H1 (cell line): ENCODE measurements at regions not wholly inside any gene's neighbourhood (a gene's known extent, or its start where the extent isn't known, plus 50 kb on each side); places are given as distances from the start of the nearest gene placed in this dataset.

Experiments
- CTCF ChIA-PET: fragments of 300-600 bp; sonication (Branson Sonifier 250); formaldehyde crosslinking; loops from one replicate; lab custom pipeline; 2021; ENCODE audit not compliant: partially characterized antibody; lab: Charles Lee
- POLR2A ChIA-PET: fragments of 300-600 bp; sonication (Branson Sonifier 250); formaldehyde crosslinking; loops from one replicate; lab custom pipeline; 2021; ENCODE audit warnings: inconsistent platforms; ENCODE audit not compliant: partially characterized antibody; lab: Charles Lee
- DNase-seq, 2 experiments: peaks; one replicate each; pipeline versions ENCODE4 v3.0.0 to v3.0.0-alpha.2; 2010 to 2022; ENCODE audit warnings: low spot score in 2 of 2, low read depth in 1 of 2, mixed read lengths in 1 of 2
- FAIRE-seq: peaks from 2 replicates; lab custom pipeline; 2011; peaks lifted over from hg19 to GRCh38; lab: Jason Lieb, UNC
- H2AFZ ChIP-seq: 2 replicates; pipeline ENCODE4 v1.8.1; 2012; ENCODE audit warnings: low read length, inconsistent platforms
- H2AK5ac ChIP-seq: 2 replicates; pipeline ENCODE4 v1.6.1; 2013; ENCODE audit warnings: low read depth, low read length
- H2BK120ac ChIP-seq: replicated peaks from 2 replicates; pipeline ENCODE3; 2013; ENCODE audit warnings: low read depth, low read length, inconsistent platforms
- H2BK12ac ChIP-seq: 2 replicates; pipeline ENCODE4 v1.6.1; 2013; ENCODE audit warnings: low read depth, low read length
- H2BK15ac ChIP-seq: 2 replicates; pipeline ENCODE4 v1.6.1; 2013; ENCODE audit warnings: low read length
- H2BK20ac ChIP-seq: 2 replicates; pipeline ENCODE4 v1.6.1; 2013; ENCODE audit warnings: low read length
- H2BK5ac ChIP-seq: 2 replicates; pipeline ENCODE4 v1.6.1; 2013; ENCODE audit warnings: low read depth, low read length
- H3K14ac ChIP-seq: 2 replicates; pipeline ENCODE4 v1.6.1; 2013; ENCODE audit warnings: inconsistent platforms; ENCODE audit not compliant: insufficient read length
- H3K18ac ChIP-seq: 2 replicates; pipeline ENCODE4 v1.6.1; 2013; ENCODE audit warnings: low read length; ENCODE audit errors: extremely low read depth
- H3K23ac ChIP-seq: 2 replicates; pipeline ENCODE4 v1.6.1; 2013; ENCODE audit warnings: inconsistent platforms; ENCODE audit not compliant: insufficient read length
- H3K23me2 ChIP-seq: 2 replicates; pipeline ENCODE4 v1.6.1; 2013; ENCODE audit warnings: low read depth, low read length
- H3K27ac ChIP-seq: 2 replicates; pipeline ENCODE4 v1.6.1; 2011; ENCODE audit warnings: low read depth, low read length, inconsistent platforms
- H3K27me3 ChIP-seq, 4 experiments: replicated peaks in 1 of 4; 1 replicate in 1 of 4; 2 replicates in 3 of 4; pipeline versions ENCODE4 v1.6.1 to v1.8.1; 2011 to 2013; ENCODE audit warnings: low read length in 3 of 4, mild to moderate bottlenecking in 3 of 4, inconsistent platforms in 2 of 4, mixed read lengths in 2 of 4, moderate library complexity in 1 of 4; ENCODE audit not compliant: control insufficient read depth in 3 of 4, insufficient read depth in 3 of 4; ENCODE audit errors: extremely low read depth in 1 of 4
- H3K36me3 ChIP-seq, 4 experiments: 2 replicates each; pipeline versions ENCODE4 v1.6.1 to v1.8.1; 2011 to 2013; ENCODE audit warnings: mild to moderate bottlenecking in 4 of 4, low read length in 3 of 4, moderate library complexity in 2 of 4, control low read depth in 1 of 4, inconsistent platforms in 1 of 4; ENCODE audit not compliant: insufficient read depth in 4 of 4, control insufficient read depth in 2 of 4
- H3K4ac ChIP-seq: replicated peaks from 2 replicates; pipeline ENCODE3; 2013; ENCODE audit warnings: low read length, low read depth, mixed read lengths, inconsistent platforms; ENCODE audit not compliant: insufficient read length
- H3K4me1 ChIP-seq, 4 experiments: replicated peaks in 1 of 4; 1 replicate in 1 of 4; 2 replicates in 3 of 4; pipeline versions ENCODE4 v1.6.1 to v1.8.1; 2011 to 2013; ENCODE audit warnings: low read length in 3 of 4, inconsistent platforms in 2 of 4, mixed read lengths in 1 of 4; ENCODE audit not compliant: insufficient read depth in 4 of 4, control insufficient read depth in 3 of 4
- H3K4me2 ChIP-seq, 2 experiments: 2 replicates each; pipeline versions ENCODE4 v1.6.1 to v1.8.1; 2011 to 2013; ENCODE audit warnings: low read depth in 2 of 2, low read length in 2 of 2, control low read depth in 1 of 2, inconsistent platforms in 1 of 2, mild to moderate bottlenecking in 1 of 2; ENCODE audit not compliant: insufficient read depth in 1 of 2
- H3K4me3 ChIP-seq, 4 experiments: fragments of 200-600, 300-600 bp in 1 of 4; sonication (generic), shearing (Covaris generic), sonication (Bioruptor Twin) in 1 of 4; 2 replicates each; pipeline versions ENCODE4 v1.5.1 to v1.8.1; 2011 to 2016; ENCODE audit warnings: low read length in 4 of 4, low read depth in 3 of 4, control low read depth in 2 of 4, inconsistent platforms in 2 of 4, mild to moderate bottlenecking in 2 of 4, mixed read lengths in 1 of 4, moderate library complexity in 1 of 4; ENCODE audit not compliant: insufficient read depth in 2 of 4; ENCODE audit errors: extremely low read depth in 1 of 4
- H3K56ac ChIP-seq: replicated peaks from 2 replicates; pipeline ENCODE3; 2013; ENCODE audit warnings: low read depth, mild to moderate bottlenecking, mixed read lengths, low read length, inconsistent platforms; ENCODE audit not compliant: insufficient read length
- H3K79me1 ChIP-seq: 2 replicates; pipeline ENCODE4 v1.6.1; 2013; ENCODE audit warnings: low read depth, low read length, control low read depth
- H3K79me2 ChIP-seq, 2 experiments: 2 replicates each; pipeline versions ENCODE4 v1.6.1 to v1.8.1; 2012 to 2013; ENCODE audit warnings: low read length in 2 of 2, mild to moderate bottlenecking in 2 of 2, inconsistent platforms in 1 of 2; ENCODE audit not compliant: insufficient read depth in 2 of 2, control insufficient read depth in 1 of 2
- H3K9ac ChIP-seq, 4 experiments: replicated peaks in 1 of 4; 1 replicate in 1 of 4; 2 replicates in 3 of 4; pipeline versions ENCODE4 v1.6.1 to v1.8.1; 2011 to 2013; ENCODE audit warnings: low read depth in 3 of 4, low read length in 3 of 4, control low read depth in 2 of 4, mild to moderate bottlenecking in 2 of 4, moderate library complexity in 2 of 4, inconsistent platforms in 1 of 4; ENCODE audit errors: extremely low read depth in 1 of 4
- H3K9me3 ChIP-seq, 2 experiments: 2 replicates each; pipeline versions ENCODE4 v1.6.1 to v1.8.1; 2012 to 2013; ENCODE audit warnings: mild to moderate bottlenecking in 2 of 2, moderate library complexity in 2 of 2, control low read depth in 1 of 2, inconsistent platforms in 1 of 2, low read depth in 1 of 2, low read length in 1 of 2, mixed read lengths in 1 of 2; ENCODE audit not compliant: insufficient read depth in 2 of 2
- H4K20me1 ChIP-seq, 2 experiments: replicated peaks in 1 of 2; 2 replicates each; pipeline versions ENCODE3 to v1.8.1; 2011 to 2013; ENCODE audit warnings: inconsistent platforms in 2 of 2, low read length in 2 of 2, mild to moderate bottlenecking in 1 of 2; ENCODE audit not compliant: insufficient read depth in 2 of 2, control insufficient read depth in 1 of 2
- H4K5ac ChIP-seq: 2 replicates; pipeline ENCODE4 v1.6.1; 2013; ENCODE audit warnings: low read length, low read depth, mixed read lengths, inconsistent platforms; ENCODE audit not compliant: insufficient read length
- H4K8ac ChIP-seq: 2 replicates; pipeline ENCODE4 v1.8.0; 2013; ENCODE audit warnings: mild to moderate bottlenecking, moderate library complexity, low read length, inconsistent platforms; ENCODE audit not compliant: insufficient read depth; ENCODE audit errors: extremely low read depth
- H4K91ac ChIP-seq: replicated peaks from 2 replicates; pipeline ENCODE3; 2013; ENCODE audit warnings: low read length, mixed read lengths, inconsistent platforms; ENCODE audit not compliant: insufficient read length
- CEBPB ChIP-seq: IDR thresholded peaks from 2 replicates; pipeline ENCODE4 v1.6.1; 2012; ENCODE audit warnings: low read depth, low read length
- HDAC2 ChIP-seq, 2 experiments: fragments of 300-600 bp in 1 of 2; sonication (generic) in 1 of 2; IDR thresholded peaks; 2 replicates each; pipeline ENCODE4 v1.6.1; 2011 to 2012; ENCODE audit warnings: low read depth in 2 of 2, low read length in 2 of 2, mild to moderate bottlenecking in 2 of 2, moderate library complexity in 2 of 2, borderline replicate concordance in 1 of 2, inconsistent platforms in 1 of 2
- JUN ChIP-seq: IDR thresholded peaks from 2 replicates; pipeline ENCODE4 v1.6.1; 2011; ENCODE audit warnings: low read depth, mild to moderate bottlenecking, improper control_type of control experiment, low read length
- KDM4A ChIP-seq: IDR thresholded peaks from one replicate; pipeline ENCODE4 v1.7.1; 2012; ENCODE audit warnings: low read depth, mild to moderate bottlenecking, moderate library complexity, low read length, inconsistent platforms; ENCODE audit not compliant: severe bottlenecking
- RAD21 ChIP-seq, 2 experiments: IDR thresholded peaks in 1 of 2; conservative IDR thresholded peaks in 1 of 2; 2 replicates each; pipeline ENCODE4 v1.6.1; 2011; ENCODE audit warnings: low read depth in 2 of 2, low read length in 2 of 2, improper control_type of control experiment in 1 of 2, inconsistent platforms in 1 of 2, mild to moderate bottlenecking in 1 of 2, moderate library complexity in 1 of 2
- TBP ChIP-seq: IDR thresholded peaks from 2 replicates; pipeline ENCODE4 v1.6.1; 2011; ENCODE audit warnings: low read depth, low read length, improper control_type of control experiment
- TCF12 ChIP-seq: IDR thresholded peaks from 2 replicates; pipeline ENCODE4 v1.6.1; 2011; ENCODE audit warnings: low read depth, mild to moderate bottlenecking, low read length
- WGBS, 2 experiments: shearing (Covaris generic) in 1 of 2; methylation state at CpG; one replicate each; pipeline versions ENCODE4 v1.1.6 to v1.1.7; 2013 to 2015; ENCODE audit warnings: low lambda C conversion rate in 2 of 2, mixed read lengths in 2 of 2, inconsistent platforms in 1 of 2, low coverage in 1 of 2, missing lambda C conversion rate in 1 of 2; ENCODE audit not compliant: insufficient replicate concordance in 2 of 2, insufficient coverage in 1 of 2, insufficient read length in 1 of 2; ENCODE audit errors: extremely low coverage in 1 of 2, missing lambda C conversion rate in 1 of 2; 5-methylcytosine and 5-hydroxymethylcytosine counted together
- TF ChIP-seq, protein P1 (sequence below): IDR thresholded peaks from 2 replicates; pipeline ENCODE4 v1.6.1; 2012; ENCODE audit warnings: inconsistent platforms

- peak in 1 of 2 experiments; percentile 49 for DNase-seq
Measured at GRCh38 chr14:99118046-99118721, 153.8 kb downstream of the BCL11B start.

More at GRCh38 chr14:99118046-99118721, 153.8 kb downstream of the BCL11B start:
- ChIA-PET CTCF (interaction anchor here (0.7 to 1.4 kb wide), 9 partner anchors 15 to 150 kb away, joined by 3 to 4 read pairs (median 3); no protein-coding TSS in a partner anchor), POLR2A (interaction anchor here (1.5 kb wide), 1 partner anchor 13 kb away, joined by 4 read pairs; no protein-coding TSS in a partner anchor)
- Histone ChIP-seq H3K4me3 (peak overlapping the region in 2 of 4 experiments; percentile 14 to 47; a peak in 5 of 8 replicates), H2BK5ac (no peak overlapping the region), H3K18ac (0 out of 2 replicates have a peak overlapping the region, but pooled peaks have one; percentile 43), H2AK5ac (no peak overlapping the region), H2AFZ (peak overlapping the region; percentile 45; the same call in 1 of the 2 replicates), H3K4me1 (peaks cover 0 to 4% (median 0%) of the 10 kb centered on the region in 4 experiments; a peak in 2 of 7 replicates), H4K91ac (peak overlapping the region; percentile 62), H2BK15ac (no peak overlapping the region), H3K4ac (no peak overlapping the region), H3K9ac (no peak overlapping the region), H3K9me3 (no peaks in the 10 kb centered on the region), H3K23ac (no peak overlapping the region), H2BK12ac (no peak overlapping the region), H2BK120ac (no peak overlapping the region), H3K79me2 (no peaks in the 10 kb centered on the region), H3K27ac (no peak overlapping the region), H3K79me1 (no peaks in the 10 kb centered on the region), H4K8ac (no peak overlapping the region; the same call in 1 of the 2 replicates), H3K56ac (no peak overlapping the region), H3K4me2 (peak overlapping the region; percentile 60 to 66), H3K36me3 (no peaks in the 10 kb centered on the region), H3K27me3 (no peaks in the 10 kb centered on the region), H4K20me1 (no peaks in the 10 kb centered on the region), H2BK20ac (no peak overlapping the region), H3K23me2 (no peaks in the 10 kb centered on the region; the same call in 1 of the 2 replicates), H3K14ac (no peak overlapping the region), H4K5ac (no peak overlapping the region)
- FAIRE-seq: no peak
- 52% methylated on average over 50 of the region's 53 CpGs; no CpG with 5 or more reads in 1 of the 2 experiments for WGBS, 2 experiments
- peak; percentile 49 for TF ChIP-seq CEBPB
- no peak for TF ChIP-seq JUN
- no peak for TF ChIP-seq TBP
- TF ChIP-seq TCF12: no peak
- peak in 1 of 2 experiments; percentile 17; a peak in 1 of 4 replicates for TF ChIP-seq RAD21 (IDR thresholded peaks at IDR 0.05 in 1 of 2, conservative IDR thresholded peaks at IDR 0.05 in 1 of 2; ENCODE audit: low read depth in 2 of 2, low read length in 2 of 2)
- TF ChIP-seq KDM4A: peak; percentile 15
- TF ChIP-seq HDAC2 (IDR thresholded peaks at IDR 0.05; ENCODE audit: borderline replicate concordance in 1 of 2, low read depth in 2 of 2, low read length in 2 of 2): no peak
- TF ChIP-seq, protein P1, sequence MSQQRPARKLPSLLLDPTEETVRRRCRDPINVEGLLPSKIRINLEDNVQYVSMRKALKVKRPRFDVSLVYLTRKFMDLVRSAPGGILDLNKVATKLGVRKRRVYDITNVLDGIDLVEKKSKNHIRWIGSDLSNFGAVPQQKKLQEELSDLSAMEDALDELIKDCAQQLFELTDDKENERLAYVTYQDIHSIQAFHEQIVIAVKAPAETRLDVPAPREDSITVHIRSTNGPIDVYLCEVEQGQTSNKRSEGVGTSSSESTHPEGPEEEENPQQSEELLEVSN: 0 out of 2 replicates have a peak, but pooled peaks have one; percentile 26
